ENCODE measurements at regions not wholly inside any gene's neighbourhood (a gene's known extent, or its start where the extent isn't known, plus 50 kb on each side); places are given as distances from the start of the nearest gene placed in this dataset.

- TF ChIP-seq ARID4B (CRISPR knock-in tag; IDR thresholded peaks at IDR 0.05; ENCODE audit: borderline replicate concordance), result no peak
- TF ChIP-seq ZNF512 (CRISPR knock-in tag; IDR thresholded peaks at IDR 0.05; ENCODE audit: borderline replicate concordance), result no peak
- TF ChIP-seq SMAD3 (CRISPR knock-in tag; IDR thresholded peaks at IDR 0.05; ENCODE audit: borderline replicate concordance), result no peak
- no peak for TF ChIP-seq GABPB1 (CRISPR knock-in tag; IDR thresholded peaks at IDR 0.05)
- TF ChIP-seq CTCF (IDR thresholded peaks at IDR 0.05), result no peak
- TF ChIP-seq KAT7 (CRISPR knock-in tag; IDR thresholded peaks at IDR 0.05; ENCODE audit: borderline replicate concordance), result no peak
- no peak for TF ChIP-seq AR (CRISPR knock-in tag; IDR thresholded peaks at IDR 0.05)
- TF ChIP-seq ZNF263 (CRISPR knock-in tag; IDR thresholded peaks at IDR 0.05; ENCODE audit: low read depth), result no peak
- TF ChIP-seq NR1H2 (CRISPR knock-in tag; IDR thresholded peaks at IDR 0.05), result no peak
These were observed 510.3 kb upstream of the LINC00305 start (continued) for GRCh38 chr18:64659196-64659595.

GRCh38 chr18:64653068-64653467, 504.2 kb upstream of the LINC00305 start:
- H3K9me3 Mint-ChIP-seq, result no peaks in the 10 kb centered on the region
- no peak overlapping the region for H3K4me3 Mint-ChIP-seq
- POLR2A ChIA-PET, result no interaction called here
- H3K4me1 Mint-ChIP-seq, result no peaks in the 10 kb centered on the region
- H3K27ac Mint-ChIP-seq, result no peak overlapping the region
- DNase-seq (ENCODE audit: low spot score) (no peak), ATAC-seq (no peak)
- no peaks in the 10 kb centered on the region for H3K27me3 Mint-ChIP-seq (ENCODE audit: low read depth)
- TF ChIP-seq IRF1 (CRISPR knock-in tag; IDR thresholded peaks at IDR 0.05) (no peak), FOXP4 (CRISPR knock-in tag; IDR thresholded peaks at IDR 0.05) (no peak), ATF1 (CRISPR knock-in tag; IDR thresholded peaks at IDR 0.05) (no peak), JAZF1 (CRISPR knock-in tag; IDR thresholded peaks at IDR 0.05) (no peak), ARID4B (CRISPR knock-in tag; IDR thresholded peaks at IDR 0.05; ENCODE audit: borderline replicate concordance) (no peak), ESRRA (CRISPR knock-in tag; IDR thresholded peaks at IDR 0.05; ENCODE audit: borderline replicate concordance) (no peak)
- H3K36me3 Mint-ChIP-seq, result no peaks in the 10 kb centered on the region
- CTCF ChIA-PET, result interaction anchor here (0.6 kb wide), 1 partner anchor 260 kb away, joined by 3 read pairs; no protein-coding TSS in a partner anchor
